NCI-H2081 (cell line): ENCODE measurements at regions not wholly inside any gene's neighbourhood (a gene's known extent, or its start where the extent isn't known, plus 50 kb on each side); places are given as distances from the start of the nearest gene placed in this dataset.

Source experiments
- DNase-seq, 2 experiments: peaks; one replicate each; lab custom pipeline; 2025; lab: John Stamatoyannopoulos, UW

GRCh38 chr14:98571104-98571503, 700.9 kb downstream of the BCL11B start:
- no peak for DNase-seq

GRCh38 chr14:98573082-98573481, 698.9 kb downstream of the BCL11B start:
- no peak for DNase-seq

GRCh38 chr14:98576463-98576862, 695.5 kb downstream of the BCL11B start:
- DNase-seq = no peak

- DNase-seq = no peak
These were observed 693.8 kb downstream of the BCL11B start for GRCh38 chr14:98578204-98578603.

- DNase-seq = no peak
These were observed 692.9 kb downstream of the BCL11B start for GRCh38 chr14:98579140-98579539.

GRCh38 chr14:98580131-98580678, 691.8 kb downstream of the BCL11B start:
- no peak for DNase-seq

- no peak for DNase-seq
These were observed 689.7 kb downstream of the BCL11B start for GRCh38 chr14:98582276-98582675.

- DNase-seq = no peak
These were observed 680.8 kb downstream of the BCL11B start for GRCh38 chr14:98591161-98591560.

GRCh38 chr14:98592611-98593170, 679.3 kb downstream of the BCL11B start:
- DNase-seq = no peak

GRCh38 chr14:98593361-98593761, 678.6 kb downstream of the BCL11B start:
- no peak for DNase-seq

GRCh38 chr14:98594156-98594555, 677.8 kb downstream of the BCL11B start:
- DNase-seq = no peak

- DNase-seq = no peak
These were observed 673.4 kb downstream of the BCL11B start for GRCh38 chr14:98598576-98598975.

- no peak for DNase-seq
These were observed 672.9 kb downstream of the BCL11B start for GRCh38 chr14:98599082-98599481.

- no peak for DNase-seq
These were observed 669.0 kb downstream of the BCL11B start for GRCh38 chr14:98602983-98603382.

- no peak for DNase-seq
These were observed 667.0 kb downstream of the BCL11B start for GRCh38 chr14:98605043-98605442.

- DNase-seq = no peak
These were observed 665.9 kb downstream of the BCL11B start for GRCh38 chr14:98606041-98606640.

- no peak for DNase-seq
These were observed 665.2 kb downstream of the BCL11B start for GRCh38 chr14:98606816-98607215.

GRCh38 chr14:98607341-98607910, 664.6 kb downstream of the BCL11B start:
- DNase-seq = no peak

GRCh38 chr14:98608071-98609060, 663.6 kb downstream of the BCL11B start:
- DNase-seq = no peak

- no peak for DNase-seq
These were observed 659.4 kb downstream of the BCL11B start for GRCh38 chr14:98612434-98613200.

- no peak for DNase-seq
These were observed 657.3 kb downstream of the BCL11B start for GRCh38 chr14:98614741-98615140.
